Right lobe of liver (tissue), 4 donors: ENCODE measurements at regions not wholly inside any gene's neighbourhood (a gene's known extent, or its start where the extent isn't known, plus 50 kb on each side); places are given as distances from the start of the nearest gene placed in this dataset.

Source experiments
- CTCF ChIP-seq, 4 donors: fragments of 200-600 bp in 3 of 4; fragments of 450-650 bp in 1 of 4; IDR thresholded peaks; one replicate each; pipeline versions ENCODE4 v1.5.1 to v1.8.0; 2016 to 2022; ENCODE audit warnings: antibody characterized with exemption in 4 of 4, mild to moderate bottlenecking in 2 of 4
- POLR2A ChIP-seq: fragments of 450-650 bp; IDR thresholded peaks from one replicate; pipeline ENCODE4 v1.6.1; 2017; ENCODE audit warnings: antibody characterized with exemption, mild to moderate bottlenecking
- donor health status: DM: no; HTN: no; CAD: no.
- donor health status: DM: no; HTN: no; CAD: no.
- donor health status: DM: no; HTN: yes; CAD: no.

DNA sequence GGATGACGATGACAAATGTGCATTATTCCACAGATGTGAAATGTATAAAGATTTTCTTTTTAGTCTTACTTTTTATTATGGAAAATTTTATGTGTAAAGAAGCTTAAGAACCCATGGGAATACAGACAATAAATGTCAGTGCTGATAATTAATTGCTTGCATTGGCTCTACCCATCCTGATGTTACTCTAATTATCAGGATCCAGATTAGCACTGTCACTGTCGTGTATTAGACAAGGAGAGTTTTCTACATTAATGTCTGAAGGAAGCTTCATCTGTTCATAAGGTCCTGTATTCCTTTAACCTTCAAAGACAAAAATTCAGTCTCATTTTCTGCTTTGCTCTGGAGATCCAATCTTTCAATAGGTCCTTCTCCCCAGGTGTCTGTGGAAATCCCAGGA, 259.1 kb upstream of the ADAMTS5 start:
- TF ChIP-seq CTCF (IDR thresholded peaks at IDR 0.05) = no peak
- no peak for TF ChIP-seq POLR2A
